Astrocyte of the cerebellum (primary cell): ENCODE measurements at regions not wholly inside any gene's neighbourhood (a gene's known extent, or its start where the extent isn't known, plus 50 kb on each side); places are given as distances from the start of the nearest gene placed in this dataset.
"Not testable (repeated sequence)": the region's sequence is repeated elsewhere in the genome, so short reads cannot be mapped to it uniquely, and the experiment has no call there.

Experiments
- DNase-seq: peaks from one replicate; pipeline ENCODE4 v3.0.0-alpha.2; 2011; ENCODE audit warnings: low read depth
- H3K4me3 ChIP-seq: 2 replicates; pipeline ENCODE4 v1.5.1; 2011; ENCODE audit warnings: mild to moderate bottlenecking, low read depth, low read length, moderate library complexity
- in situ Hi-C: cut with HindIII; loops from 2 replicates; pipeline ENCODE4 v1.10.0; 2017; ENCODE audit warnings: low sequenced_read_pairs
- TF ChIP-seq, protein P1 (sequence below): IDR thresholded peaks from 2 replicates; pipeline ENCODE4 v1.5.1; 2012; ENCODE audit warnings: low read length, low read depth, moderate library complexity, mild to moderate bottlenecking; ENCODE audit errors: missing control alignments

GRCh38 chr11:121863126-121863525 lies 252.9 kb downstream of the BLID start:
- DNase-seq = no peak
- TF ChIP-seq, protein P1, sequence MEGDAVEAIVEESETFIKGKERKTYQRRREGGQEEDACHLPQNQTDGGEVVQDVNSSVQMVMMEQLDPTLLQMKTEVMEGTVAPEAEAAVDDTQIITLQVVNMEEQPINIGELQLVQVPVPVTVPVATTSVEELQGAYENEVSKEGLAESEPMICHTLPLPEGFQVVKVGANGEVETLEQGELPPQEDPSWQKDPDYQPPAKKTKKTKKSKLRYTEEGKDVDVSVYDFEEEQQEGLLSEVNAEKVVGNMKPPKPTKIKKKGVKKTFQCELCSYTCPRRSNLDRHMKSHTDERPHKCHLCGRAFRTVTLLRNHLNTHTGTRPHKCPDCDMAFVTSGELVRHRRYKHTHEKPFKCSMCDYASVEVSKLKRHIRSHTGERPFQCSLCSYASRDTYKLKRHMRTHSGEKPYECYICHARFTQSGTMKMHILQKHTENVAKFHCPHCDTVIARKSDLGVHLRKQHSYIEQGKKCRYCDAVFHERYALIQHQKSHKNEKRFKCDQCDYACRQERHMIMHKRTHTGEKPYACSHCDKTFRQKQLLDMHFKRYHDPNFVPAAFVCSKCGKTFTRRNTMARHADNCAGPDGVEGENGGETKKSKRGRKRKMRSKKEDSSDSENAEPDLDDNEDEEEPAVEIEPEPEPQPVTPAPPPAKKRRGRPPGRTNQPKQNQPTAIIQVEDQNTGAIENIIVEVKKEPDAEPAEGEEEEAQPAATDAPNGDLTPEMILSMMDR = no peak
- in situ Hi-C loops = no loop called here
- no peak overlapping the region for H3K4me3 ChIP-seq

DNA sequence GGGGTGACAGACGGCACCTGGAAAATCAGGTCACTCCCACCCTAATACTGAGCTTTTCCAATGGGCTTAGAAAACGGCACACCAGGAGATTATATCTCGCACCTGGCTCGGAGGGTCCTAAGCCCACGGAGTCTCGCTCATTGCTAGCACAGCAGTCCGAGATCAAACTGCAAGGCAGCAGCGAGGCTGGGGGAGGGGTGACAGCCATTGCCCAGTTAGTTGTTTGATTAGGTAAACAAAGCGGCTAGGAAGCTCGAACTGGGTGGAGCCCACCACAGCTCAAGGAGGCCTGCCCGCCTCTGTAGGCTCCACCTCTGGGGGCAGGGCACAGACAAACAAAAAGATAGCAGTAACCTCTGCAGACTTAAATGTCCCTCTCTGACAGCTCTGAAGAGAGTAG lies 260.9 kb downstream of the BLID start:
- DNase-seq, in situ Hi-C loops, H3K4me3 ChIP-seq: not testable (repeated sequence)

GRCh38 chr11:121844016-121844415 lies 272.0 kb downstream of the BLID start:
- TF ChIP-seq, protein P1 = no peak
- in situ Hi-C loops = no loop called here
- H3K4me3 ChIP-seq = no peak overlapping the region
- DNase-seq = no peak

DNA sequence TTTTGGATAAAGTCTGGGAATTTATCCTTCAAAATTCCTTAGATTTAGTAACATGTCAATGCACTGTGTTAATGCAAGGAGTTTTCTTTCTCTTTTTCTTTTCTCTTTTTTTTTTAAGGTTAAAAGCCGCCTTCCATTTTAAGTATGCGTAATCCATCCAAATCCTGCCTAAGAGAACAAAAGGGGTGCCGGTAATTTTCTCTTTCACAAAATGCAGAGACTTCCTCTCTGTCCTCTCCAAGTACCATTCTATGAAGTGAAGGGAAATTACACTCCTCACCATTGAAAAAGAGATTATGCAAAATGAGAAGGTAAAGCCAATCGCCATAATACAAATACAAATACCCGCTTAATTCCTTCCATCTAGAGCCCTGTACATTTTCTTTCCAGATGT lies 273.8 kb downstream of the BLID start:
- TF ChIP-seq, protein P1 = no peak
- no peak overlapping the region for H3K4me3 ChIP-seq
- in situ Hi-C loops = no loop called here
- DNase-seq = no peak

- TF ChIP-seq, protein P1 = no peak
- H3K4me3 ChIP-seq = no peak overlapping the region
- peak; percentile 89 for DNase-seq
- in situ Hi-C loops = no loop called here
These were observed 274.4 kb downstream of the BLID start for GRCh38 chr11:121841487-121842191.

GRCh38 chr11:121839781-121840180 lies 276.2 kb downstream of the BLID start:
- in situ Hi-C loops = no loop called here
- no peak overlapping the region for H3K4me3 ChIP-seq
- peak; percentile 13 for DNase-seq
- TF ChIP-seq, protein P1 = no peak

DNA sequence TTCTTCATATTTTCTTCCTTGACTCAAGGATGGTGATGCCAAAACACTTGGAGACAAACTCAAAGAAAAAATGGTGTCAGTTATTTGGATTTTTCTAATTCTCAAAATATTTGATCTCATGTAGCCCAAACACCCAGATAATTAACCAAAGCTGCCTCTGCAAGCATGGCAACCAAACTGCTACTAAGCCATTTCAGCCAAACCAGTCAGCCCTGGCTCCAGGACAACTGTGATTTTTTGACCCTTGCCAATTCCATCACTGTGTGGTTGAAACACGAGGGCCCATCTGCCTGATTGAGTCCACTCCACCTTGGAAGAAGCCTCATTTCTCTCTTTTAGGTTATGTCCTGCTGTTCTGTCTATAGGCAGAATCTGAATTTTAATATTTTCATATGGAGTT lies 277.4 kb downstream of the BLID start:
- in situ Hi-C loops = no loop called here
- DNase-seq = no peak
- no peak overlapping the region for H3K4me3 ChIP-seq
- TF ChIP-seq, protein P1 = no peak
